ENCODE measurements at regions not wholly inside any gene's neighbourhood (a gene's known extent, or its start where the extent isn't known, plus 50 kb on each side); places are given as distances from the start of the nearest gene placed in this dataset.

DNA sequence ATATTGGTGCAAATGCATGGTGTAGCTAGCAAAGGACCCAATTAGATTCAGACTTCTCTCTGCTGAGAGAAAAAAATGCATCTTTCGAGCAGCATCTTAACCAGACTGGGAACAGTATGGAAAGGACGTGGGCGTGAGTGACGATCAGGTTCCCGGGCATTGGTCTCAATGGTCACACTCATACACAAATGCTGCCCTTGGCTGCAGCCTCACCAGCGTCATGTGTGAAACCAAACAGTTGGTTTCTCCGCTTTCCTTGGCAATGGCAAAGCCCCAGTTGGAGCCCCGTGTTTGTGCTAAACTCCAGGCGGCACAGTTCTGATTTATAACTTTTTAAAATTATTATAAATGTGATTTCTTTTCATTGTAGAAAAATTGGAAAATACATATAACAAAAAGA lies 237.8 kb downstream of the SEC61B start:
- TF ChIP-seq POLR2A (IDR thresholded peaks at IDR 0.05), result no peak
- TF ChIP-seq, protein P1, sequence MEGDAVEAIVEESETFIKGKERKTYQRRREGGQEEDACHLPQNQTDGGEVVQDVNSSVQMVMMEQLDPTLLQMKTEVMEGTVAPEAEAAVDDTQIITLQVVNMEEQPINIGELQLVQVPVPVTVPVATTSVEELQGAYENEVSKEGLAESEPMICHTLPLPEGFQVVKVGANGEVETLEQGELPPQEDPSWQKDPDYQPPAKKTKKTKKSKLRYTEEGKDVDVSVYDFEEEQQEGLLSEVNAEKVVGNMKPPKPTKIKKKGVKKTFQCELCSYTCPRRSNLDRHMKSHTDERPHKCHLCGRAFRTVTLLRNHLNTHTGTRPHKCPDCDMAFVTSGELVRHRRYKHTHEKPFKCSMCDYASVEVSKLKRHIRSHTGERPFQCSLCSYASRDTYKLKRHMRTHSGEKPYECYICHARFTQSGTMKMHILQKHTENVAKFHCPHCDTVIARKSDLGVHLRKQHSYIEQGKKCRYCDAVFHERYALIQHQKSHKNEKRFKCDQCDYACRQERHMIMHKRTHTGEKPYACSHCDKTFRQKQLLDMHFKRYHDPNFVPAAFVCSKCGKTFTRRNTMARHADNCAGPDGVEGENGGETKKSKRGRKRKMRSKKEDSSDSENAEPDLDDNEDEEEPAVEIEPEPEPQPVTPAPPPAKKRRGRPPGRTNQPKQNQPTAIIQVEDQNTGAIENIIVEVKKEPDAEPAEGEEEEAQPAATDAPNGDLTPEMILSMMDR (IDR thresholded peaks at IDR 0.05 in 4 of 5, conservative IDR thresholded peaks at IDR 0.05 in 1 of 5), result no peak
